Tibial nerve (tissue), 4 donors: ENCODE measurements at regions not wholly inside any gene's neighbourhood (a gene's known extent, or its start where the extent isn't known, plus 50 kb on each side); places are given as distances from the start of the nearest gene placed in this dataset.

ENCODE experiments used
- EP300 ChIP-seq, 2 donors: sonication (generic); formaldehyde crosslinking; IDR thresholded peaks; one replicate each; pipeline ENCODE4 v1.6.1; 2017; ENCODE audit warnings: antibody characterized with exemption in 2 of 2, mild to moderate bottlenecking in 1 of 2
- POLR2A ChIP-seq, 2 donors: fragments of 450-650 bp; IDR thresholded peaks; one replicate each; pipeline ENCODE4 v1.6.1; 2017; ENCODE audit warnings: antibody characterized with exemption in 2 of 2, mild to moderate bottlenecking in 2 of 2, moderate library complexity in 2 of 2
- TF ChIP-seq, protein P1 (sequence below), 5 experiments: fragments of 200-600 bp in 3 of 5; fragments of 450-650 bp in 2 of 5; sonication (generic) in 3 of 5; IDR thresholded peaks; one replicate each; pipeline ENCODE4 v1.5.1; 2016 to 2019; ENCODE audit warnings: antibody characterized with exemption in 5 of 5, mild to moderate bottlenecking in 3 of 5, moderate library complexity in 2 of 5

DNA sequence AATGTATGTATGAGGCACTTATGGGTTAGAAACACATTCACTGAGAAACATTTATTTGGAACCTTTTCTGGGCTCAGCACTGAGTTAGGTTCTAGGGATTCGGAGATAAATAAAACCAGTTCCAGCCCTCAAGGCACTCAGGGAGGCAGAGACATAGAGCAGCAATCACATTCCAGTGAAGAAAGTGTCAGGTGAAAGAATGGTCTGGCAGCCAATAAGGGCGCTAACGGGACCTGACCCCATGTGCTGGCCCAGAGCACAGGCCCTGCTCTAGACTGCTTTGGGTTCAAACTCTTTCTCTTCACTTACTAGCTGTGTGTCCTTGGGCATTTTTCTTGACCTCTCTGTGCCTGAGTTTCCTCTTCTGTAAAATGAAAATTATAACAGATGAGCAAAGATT lies 146.0 kb upstream of the SYT13 start:
- TF ChIP-seq POLR2A (IDR thresholded peaks at IDR 0.05) = no peak
- TF ChIP-seq, protein P1, sequence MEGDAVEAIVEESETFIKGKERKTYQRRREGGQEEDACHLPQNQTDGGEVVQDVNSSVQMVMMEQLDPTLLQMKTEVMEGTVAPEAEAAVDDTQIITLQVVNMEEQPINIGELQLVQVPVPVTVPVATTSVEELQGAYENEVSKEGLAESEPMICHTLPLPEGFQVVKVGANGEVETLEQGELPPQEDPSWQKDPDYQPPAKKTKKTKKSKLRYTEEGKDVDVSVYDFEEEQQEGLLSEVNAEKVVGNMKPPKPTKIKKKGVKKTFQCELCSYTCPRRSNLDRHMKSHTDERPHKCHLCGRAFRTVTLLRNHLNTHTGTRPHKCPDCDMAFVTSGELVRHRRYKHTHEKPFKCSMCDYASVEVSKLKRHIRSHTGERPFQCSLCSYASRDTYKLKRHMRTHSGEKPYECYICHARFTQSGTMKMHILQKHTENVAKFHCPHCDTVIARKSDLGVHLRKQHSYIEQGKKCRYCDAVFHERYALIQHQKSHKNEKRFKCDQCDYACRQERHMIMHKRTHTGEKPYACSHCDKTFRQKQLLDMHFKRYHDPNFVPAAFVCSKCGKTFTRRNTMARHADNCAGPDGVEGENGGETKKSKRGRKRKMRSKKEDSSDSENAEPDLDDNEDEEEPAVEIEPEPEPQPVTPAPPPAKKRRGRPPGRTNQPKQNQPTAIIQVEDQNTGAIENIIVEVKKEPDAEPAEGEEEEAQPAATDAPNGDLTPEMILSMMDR (IDR thresholded peaks at IDR 0.05) = no peak
- TF ChIP-seq EP300 (IDR thresholded peaks at IDR 0.05) = no peak
